ENCODE measurements at regions not wholly inside any gene's neighbourhood (a gene's known extent, or its start where the extent isn't known, plus 50 kb on each side); places are given as distances from the start of the nearest gene placed in this dataset.

GRCh38 chr13:67806796-67807195, 576.7 kb upstream of the PCDH9 start:
- TF ChIP-seq, protein P1, sequence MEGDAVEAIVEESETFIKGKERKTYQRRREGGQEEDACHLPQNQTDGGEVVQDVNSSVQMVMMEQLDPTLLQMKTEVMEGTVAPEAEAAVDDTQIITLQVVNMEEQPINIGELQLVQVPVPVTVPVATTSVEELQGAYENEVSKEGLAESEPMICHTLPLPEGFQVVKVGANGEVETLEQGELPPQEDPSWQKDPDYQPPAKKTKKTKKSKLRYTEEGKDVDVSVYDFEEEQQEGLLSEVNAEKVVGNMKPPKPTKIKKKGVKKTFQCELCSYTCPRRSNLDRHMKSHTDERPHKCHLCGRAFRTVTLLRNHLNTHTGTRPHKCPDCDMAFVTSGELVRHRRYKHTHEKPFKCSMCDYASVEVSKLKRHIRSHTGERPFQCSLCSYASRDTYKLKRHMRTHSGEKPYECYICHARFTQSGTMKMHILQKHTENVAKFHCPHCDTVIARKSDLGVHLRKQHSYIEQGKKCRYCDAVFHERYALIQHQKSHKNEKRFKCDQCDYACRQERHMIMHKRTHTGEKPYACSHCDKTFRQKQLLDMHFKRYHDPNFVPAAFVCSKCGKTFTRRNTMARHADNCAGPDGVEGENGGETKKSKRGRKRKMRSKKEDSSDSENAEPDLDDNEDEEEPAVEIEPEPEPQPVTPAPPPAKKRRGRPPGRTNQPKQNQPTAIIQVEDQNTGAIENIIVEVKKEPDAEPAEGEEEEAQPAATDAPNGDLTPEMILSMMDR (conservative IDR thresholded peaks at IDR 0.05; ENCODE audit: low read depth, low read length): no peak
- TF ChIP-seq EZH2 (IDR thresholded peaks at IDR 0.05; ENCODE audit: low read length, unreplicated experiment): no peak

Measured in PC-3 (cell line).